ENCODE measurements at regions not wholly inside any gene's neighbourhood (a gene's known extent, or its start where the extent isn't known, plus 50 kb on each side); places are given as distances from the start of the nearest gene placed in this dataset.

GRCh38 chr3:72247126-72247525 lies 462.2 kb upstream of the PROK2 start:
- DNase-seq, result no peak

DNA sequence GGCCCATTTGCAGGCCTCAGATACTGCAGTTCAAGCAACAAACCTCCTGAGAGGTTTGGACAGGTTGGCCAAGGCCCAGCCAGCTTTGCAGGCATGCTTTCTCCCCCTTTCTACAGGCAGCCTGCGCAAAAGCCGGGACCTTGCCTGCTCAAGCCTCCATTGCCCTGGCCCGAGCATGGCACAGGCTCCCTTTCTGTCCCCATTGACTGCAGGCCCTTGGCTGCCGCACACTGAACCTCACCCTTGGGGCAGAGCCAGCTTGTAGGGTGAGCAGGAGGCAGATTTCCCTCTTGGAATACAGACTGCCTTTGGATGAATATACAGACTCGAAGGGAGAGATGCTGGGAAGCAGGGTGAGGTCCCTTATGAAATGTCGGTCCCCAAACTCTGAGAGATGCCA lies 461.7 kb upstream of the PROK2 start:
- DNase-seq, result no peak

DNA sequence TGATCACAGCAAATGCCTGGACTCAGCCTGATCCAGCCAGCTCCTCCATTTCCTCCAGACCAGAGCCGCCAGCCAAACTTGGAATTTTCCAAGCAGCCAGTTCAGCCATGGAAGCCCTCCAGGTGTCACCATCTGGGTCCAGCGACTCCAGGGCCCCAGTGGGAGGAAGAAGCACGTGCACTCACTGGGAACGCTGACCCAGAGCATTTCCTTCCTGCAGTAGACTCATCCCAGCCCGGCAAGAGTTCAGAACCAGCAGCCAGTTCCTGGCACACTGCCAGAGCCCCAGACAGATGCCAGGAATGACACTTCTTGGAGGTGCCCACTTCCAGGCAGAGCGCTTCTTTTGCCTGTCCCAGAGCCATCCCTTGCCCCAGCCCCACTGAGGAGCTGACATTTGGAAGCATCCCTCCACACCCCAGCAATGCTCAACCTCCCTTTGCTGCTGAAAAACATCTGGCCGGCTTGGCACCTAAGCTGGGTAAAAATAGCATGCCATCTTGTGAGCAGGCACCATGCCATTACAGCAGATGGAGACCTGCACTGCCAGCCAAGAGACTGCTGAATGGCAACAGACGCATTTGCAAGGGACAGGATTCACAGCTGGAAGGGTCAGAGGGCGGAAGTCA lies 460.3 kb upstream of the PROK2 start:
- DNase-seq, result no peak

DNA sequence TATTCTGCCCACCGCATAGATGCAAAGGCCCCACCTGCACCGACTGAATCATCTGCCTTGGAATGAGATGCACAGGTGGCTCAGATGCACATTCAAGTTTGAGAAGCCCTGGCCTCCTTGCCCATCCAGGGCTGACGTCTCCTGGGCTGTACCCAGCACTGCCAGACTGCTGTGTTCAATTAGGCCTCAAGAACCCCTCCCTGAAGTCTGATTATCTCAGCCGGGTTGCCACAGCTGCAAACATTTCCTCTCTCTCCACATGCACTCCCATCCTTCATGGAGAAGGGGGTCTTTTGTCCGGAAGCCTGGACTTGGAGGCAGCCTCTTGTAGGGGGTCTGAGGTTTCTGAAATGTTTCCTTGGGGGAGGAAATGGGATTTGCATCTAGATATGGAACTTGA lies 459.4 kb upstream of the PROK2 start:
- no peak for DNase-seq

DNA sequence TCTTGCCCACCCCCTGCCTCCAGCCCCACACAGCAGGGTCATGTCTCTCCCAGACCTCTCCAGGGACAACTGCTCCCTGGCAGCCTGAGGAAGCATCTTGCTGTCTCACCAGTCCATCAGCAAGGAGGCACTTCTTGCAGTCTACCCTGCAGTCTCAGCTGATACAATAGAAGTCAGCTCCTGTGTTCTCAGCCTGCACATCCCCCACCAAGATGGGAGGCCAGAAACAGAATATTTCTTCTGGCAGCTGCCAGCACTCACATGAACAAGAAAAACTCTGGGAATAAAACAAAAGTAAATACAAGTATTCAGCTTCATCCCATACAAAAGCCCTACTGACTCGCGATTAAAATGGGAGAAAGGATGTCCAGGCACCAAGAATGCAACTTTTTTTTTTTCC lies 457.4 kb upstream of the PROK2 start:
- DNase-seq, result no peak

DNA sequence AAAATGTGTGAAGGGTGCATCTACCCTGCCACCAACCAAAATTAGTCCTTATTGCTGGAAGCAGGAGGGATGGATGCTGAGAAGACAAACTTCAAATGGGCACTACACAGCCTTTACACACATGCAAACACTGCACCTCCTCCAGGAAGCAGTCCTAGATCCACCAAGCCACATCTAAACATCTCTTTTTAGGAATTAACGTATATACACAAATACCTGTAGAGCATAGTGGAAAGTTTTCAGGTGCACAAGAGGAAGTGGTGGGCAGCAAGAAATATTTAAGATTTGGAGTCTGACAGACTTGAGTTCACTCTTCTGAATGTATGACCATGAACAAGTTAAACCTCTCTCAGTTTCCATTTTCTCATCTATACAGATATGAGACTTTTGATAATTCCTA lies 456.6 kb upstream of the PROK2 start:
- no peak for DNase-seq

DNA sequence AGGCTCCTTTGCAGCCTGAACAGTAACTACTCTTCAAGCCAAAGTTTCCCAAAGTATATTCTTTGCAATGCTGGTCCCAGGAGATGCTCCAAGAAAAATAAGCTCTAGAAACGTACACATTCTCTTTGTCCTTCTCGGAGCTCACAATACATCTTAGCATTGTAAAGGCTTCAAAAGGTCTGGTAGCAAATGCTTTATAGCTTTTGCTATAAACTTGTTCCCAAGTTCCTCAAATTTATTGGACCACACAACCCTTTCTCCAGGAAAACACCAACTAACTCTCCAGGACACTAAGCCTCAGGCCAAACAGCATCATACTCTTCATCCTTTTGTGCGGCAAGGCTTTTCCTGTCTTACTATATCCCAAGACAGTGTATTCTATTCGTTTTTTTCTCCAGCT lies 455.6 kb upstream of the PROK2 start:
- DNase-seq, result no peak

DNA sequence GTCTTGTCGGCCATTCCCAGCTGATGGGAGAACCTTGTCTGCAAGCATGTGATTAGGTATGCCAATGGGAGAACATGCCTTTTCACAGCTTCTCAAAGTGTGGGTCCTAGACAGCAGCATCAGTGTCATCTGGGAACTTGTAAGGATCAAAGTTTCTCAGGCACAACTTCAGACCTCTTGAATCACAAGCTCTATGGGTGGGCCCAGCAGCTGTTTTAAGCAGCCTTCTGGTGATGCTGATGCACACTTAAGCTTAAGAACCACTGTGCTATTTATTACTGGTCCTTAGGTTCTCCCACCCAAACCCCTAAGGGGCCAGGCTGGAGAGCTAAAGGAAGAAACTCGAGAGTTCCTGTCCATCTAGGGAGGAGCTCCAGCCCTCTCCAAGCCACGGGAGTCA lies 453.9 kb upstream of the PROK2 start:
- DNase-seq, result no peak

DNA sequence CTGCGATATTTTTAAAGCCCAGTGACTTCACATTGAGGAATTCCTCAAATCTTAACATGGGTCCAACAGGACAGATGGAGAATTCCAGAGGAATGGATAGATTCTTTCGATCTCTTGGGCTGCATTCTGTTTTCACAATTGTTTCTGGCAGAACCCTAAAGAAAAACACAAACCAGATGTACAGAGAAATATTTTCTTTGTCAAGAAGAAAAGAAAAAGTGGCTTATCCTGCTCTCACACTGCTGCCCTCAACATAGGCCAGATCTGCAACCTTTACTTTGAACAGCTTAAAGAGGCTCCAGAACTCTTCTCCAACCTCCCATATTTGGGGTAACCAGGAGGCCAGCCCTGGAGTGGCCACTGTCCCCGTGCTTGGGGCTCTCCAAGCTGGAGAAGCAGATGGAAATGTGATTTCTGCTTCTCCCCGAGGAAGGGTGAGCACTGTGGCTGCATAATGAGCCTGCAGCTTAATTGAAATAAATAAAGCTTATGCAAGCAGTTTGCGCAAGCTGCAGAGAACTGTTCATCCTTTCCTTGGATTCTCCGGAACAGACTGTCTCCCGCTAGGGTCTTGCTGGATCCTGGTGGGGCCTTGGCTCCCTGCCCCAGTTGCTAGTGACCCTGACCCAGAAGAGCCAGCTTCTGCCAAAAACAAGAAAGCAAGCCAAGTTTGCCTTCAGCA lies 453.2 kb upstream of the PROK2 start:
- DNase-seq, result no peak

- no peak for DNase-seq
Observed at GRCh38 chr3:72237679-72238009, 452.7 kb upstream of the PROK2 start.

- DNase-seq, result no peak
Observed at GRCh38 chr3:72234391-72234790, 449.4 kb upstream of the PROK2 start.

DNA sequence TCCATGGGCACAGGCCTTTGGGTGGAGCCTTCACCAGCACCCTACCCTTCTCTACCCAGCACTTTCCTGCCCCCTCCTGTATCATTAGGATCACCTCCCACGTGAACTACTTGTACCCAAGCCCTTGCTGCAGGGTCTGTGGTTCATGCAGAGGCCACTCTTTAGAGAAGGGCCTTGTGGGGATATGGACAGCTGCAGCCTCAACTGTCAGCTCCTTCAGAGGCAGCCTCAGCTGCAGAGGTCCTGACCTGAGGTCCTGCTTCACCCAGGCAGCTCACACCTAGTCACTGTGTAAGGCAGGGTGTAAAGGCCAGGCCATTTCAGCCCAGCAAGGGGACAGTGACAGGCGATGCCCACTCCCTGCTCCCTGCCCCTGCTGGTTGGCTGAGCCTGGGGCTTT lies 448.6 kb upstream of the PROK2 start:
- DNase-seq, result no peak

- no peak for DNase-seq
Observed at GRCh38 chr3:72232777-72233176, 447.8 kb upstream of the PROK2 start.

GRCh38 chr3:72232331-72232730 lies 447.4 kb upstream of the PROK2 start:
- DNase-seq, result no peak

GRCh38 chr3:72231439-72232196 lies 446.7 kb upstream of the PROK2 start:
- DNase-seq, result no peak

GRCh38 chr3:72230774-72231379 lies 445.9 kb upstream of the PROK2 start:
- DNase-seq, result no peak

DNA sequence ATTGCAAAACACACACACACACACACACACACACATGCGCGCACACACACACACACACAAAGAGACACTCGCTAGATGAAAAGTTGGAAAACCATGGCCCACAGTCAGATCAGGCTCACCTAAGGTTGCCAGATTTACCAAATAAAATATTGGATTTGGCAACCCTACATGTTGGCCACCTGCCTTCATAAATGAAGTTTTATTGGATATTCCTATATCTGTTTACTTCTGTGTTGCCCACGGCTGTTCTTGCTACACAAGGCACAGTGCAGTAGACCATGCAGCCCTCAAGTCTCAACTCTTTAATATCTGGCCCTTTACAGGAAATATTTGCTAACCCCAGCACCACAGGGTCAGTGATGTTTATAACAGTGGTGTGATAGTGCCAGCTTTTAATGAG lies 445.0 kb upstream of the PROK2 start:
- no peak for DNase-seq

- no peak for DNase-seq
Observed at GRCh38 chr3:72227486-72228070, 442.6 kb upstream of the PROK2 start.

DNA sequence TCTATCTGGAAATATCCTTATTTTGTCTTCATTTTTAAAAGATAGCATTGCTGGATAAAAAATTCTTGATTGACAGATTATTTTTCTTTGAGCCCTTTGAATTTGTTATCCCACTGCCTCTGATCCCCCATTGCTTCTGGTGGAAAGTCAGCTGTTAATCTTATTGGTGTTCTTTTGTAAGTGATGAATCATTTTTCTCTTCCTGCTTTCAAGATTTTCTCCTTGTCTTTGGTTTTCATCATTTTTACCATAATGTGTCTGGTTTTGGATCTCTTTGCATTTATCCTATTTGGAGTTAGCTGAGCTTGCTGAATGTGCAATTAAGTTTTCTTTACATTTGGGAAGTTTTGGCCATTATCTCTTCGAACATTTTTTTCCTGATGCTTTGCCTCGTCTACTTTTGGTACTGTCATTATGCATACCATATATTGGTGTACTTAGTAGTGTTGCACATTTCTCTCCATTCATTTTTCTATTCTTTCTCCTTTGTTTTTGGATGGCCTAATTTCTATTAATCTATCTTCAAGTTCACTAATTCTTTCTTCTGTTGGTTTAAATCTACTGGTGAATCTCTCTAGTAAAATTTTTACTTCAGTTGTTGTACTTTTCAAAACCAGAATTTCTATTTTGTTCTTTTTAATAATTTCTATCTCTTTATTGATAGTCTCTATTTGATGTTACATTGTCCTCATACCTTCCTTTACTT lies 440.0 kb upstream of the PROK2 start:
- no peak for DNase-seq

- DNase-seq, result no peak
Observed at GRCh38 chr3:72223628-72224027, 438.7 kb upstream of the PROK2 start.

DNA sequence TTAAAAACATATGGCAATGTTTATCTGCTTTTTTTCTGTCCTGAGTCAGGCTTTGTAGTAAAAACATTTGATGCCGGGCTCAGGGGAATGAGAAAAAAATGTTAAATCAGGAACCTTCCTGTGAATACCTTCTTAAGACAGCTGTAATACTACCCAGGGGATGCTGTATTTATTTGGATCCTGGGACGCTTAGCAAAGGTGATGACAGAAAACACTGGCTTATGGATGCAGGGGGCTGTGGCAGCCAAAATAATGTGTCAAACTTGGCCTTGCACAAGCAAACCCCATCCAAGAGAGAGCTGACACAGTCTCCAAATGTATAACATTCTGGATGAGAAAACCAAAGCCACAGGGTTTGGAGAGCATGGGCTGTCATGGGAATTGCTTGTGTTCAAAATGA lies 438.2 kb upstream of the PROK2 start:
- no peak for DNase-seq

DNA sequence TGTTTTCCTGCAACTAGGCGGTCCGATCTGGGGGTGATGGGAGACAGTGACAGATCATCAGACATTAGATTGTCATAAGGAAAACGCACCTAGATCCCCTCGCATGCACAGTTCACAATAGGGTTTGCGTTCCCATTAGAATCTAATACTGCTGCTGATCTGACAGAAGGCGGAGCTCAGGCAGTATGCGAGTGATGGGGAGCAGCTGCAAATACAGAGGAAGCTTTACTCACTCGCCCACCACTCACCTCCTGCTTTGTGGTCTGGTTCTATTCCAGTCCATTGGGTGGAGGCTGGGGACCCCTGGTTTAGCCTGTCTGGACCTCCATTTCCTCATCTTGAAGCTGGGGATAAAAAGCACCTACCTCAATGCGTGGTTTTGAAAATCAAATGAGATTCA lies 437.5 kb upstream of the PROK2 start:
- DNase-seq, result no peak

GRCh38 chr3:72220946-72221345 lies 436.0 kb upstream of the PROK2 start:
- DNase-seq, result no peak

All from activated CD4-positive, alpha-beta T cell treated with anti-CD3 and anti-CD28 coated beads, Interleukin-2, amount 50 U/mL, for 1 hour (primary cell).